ENCODE measurements at regions not wholly inside any gene's neighbourhood (a gene's known extent, or its start where the extent isn't known, plus 50 kb on each side); places are given as distances from the start of the nearest gene placed in this dataset.

- no peak for TF ChIP-seq CHD7 (IDR thresholded peaks at IDR 0.05; ENCODE audit: insufficient replicate concordance, low read length)
- TF ChIP-seq TBP (IDR thresholded peaks at IDR 0.05; ENCODE audit: low read depth, low read length), result no peak
- TF ChIP-seq SIX5 (IDR thresholded peaks at IDR 0.05; ENCODE audit: low read depth, low read length), result no peak
- no peak for TF ChIP-seq TEAD4 (IDR thresholded peaks at IDR 0.05; ENCODE audit: low read depth, low read length)
- no peak for TF ChIP-seq JUND (IDR thresholded peaks at IDR 0.05; ENCODE audit: low read length)
Observed at GRCh38 chr5:82910491-82910890, 166.7 kb downstream of the TMEM167A start (continued).

All from H1 (cell line).